ENCODE measurements at regions not wholly inside any gene's neighbourhood (a gene's known extent, or its start where the extent isn't known, plus 50 kb on each side); places are given as distances from the start of the nearest gene placed in this dataset.

DNA sequence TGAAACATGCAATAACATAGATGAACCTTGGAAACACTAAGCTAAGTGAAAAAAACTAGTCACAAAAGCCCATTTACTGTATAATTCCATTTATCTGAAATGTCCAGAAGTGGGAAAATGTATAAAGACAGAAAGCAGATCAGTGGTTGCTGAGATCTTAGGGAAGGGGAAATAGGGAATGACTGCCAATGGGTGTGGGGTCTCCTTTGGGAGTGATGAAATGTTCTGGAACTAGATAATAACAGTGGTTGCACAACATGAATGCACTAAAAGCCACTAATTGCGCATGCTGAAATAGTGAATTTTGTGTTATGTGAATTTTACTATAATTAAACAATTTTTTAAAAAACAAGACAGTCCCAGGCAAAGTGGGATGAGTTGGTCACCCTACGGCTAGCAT lies 472.8 kb downstream of the CCDC171 start:
- DNase-seq (ENCODE audit: low spot score): no peak

DNA sequence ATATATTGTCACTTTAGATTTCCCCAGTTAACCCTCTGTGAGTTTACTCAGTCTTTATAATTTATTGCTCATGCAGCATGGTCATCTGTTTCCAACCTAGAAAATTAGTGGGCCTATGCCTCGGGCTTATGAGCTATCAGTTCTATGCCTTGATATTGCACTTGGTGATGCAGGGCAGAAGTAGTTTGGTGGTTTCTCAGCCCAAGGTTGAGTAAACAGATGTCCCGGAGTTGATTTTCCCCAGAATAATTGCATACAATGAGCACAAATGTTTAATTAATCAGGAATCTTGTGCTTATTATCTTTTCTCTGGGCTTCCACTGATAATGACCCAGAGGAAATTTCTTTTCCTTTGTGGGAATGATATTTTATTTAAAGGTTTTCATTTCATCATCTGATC lies 474.0 kb downstream of the CCDC171 start:
- no peak for DNase-seq (ENCODE audit: low spot score)

DNA sequence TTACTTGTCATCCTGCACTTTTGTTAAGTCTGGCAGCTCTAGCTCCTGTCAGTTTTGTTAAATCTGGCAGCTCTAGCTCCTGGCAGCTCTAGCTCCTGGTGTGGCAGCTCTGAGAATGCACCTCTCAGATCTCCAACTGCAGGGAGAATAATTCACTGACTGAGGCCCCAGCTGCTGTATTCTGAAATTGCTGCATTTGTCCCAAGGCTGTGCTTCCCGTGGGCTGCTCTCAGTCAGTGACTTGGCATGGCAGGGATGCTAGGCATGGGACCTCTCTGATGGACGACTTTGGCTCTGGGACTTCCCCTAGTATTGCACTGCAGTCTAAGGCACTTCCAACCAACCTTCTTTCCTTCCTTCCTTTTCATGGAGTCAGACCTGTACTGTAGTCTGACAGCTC lies 475.7 kb downstream of the CCDC171 start:
- DNase-seq (ENCODE audit: low spot score): no peak

DNA sequence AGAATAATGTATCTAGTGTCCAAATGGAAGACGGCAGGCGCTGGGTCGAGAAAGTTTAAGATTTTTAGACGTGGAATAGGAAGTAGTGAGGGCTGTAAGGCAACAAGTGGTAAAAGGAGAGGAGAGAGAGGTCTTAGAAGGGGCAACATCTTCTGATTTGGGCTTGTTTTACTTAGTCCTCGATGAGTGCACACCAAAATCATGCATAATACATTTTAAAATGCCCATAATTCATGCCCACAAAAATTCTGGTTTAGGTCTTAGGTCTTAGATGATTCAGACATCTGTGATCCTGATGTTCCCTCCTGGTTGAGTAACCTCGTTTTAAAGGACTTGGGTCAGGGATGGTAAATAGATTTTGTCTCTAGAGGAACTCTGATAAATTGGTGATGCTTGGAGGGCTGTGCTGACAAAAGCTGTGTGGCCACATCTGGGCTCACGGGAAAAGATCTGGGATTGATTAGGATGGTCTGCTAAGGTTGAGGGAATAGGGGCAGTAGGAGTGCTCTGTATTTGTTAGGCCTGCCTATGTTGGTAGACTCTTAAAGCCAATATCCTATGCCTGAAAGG lies 476.3 kb downstream of the CCDC171 start:
- DNase-seq (ENCODE audit: low spot score): no peak

DNA sequence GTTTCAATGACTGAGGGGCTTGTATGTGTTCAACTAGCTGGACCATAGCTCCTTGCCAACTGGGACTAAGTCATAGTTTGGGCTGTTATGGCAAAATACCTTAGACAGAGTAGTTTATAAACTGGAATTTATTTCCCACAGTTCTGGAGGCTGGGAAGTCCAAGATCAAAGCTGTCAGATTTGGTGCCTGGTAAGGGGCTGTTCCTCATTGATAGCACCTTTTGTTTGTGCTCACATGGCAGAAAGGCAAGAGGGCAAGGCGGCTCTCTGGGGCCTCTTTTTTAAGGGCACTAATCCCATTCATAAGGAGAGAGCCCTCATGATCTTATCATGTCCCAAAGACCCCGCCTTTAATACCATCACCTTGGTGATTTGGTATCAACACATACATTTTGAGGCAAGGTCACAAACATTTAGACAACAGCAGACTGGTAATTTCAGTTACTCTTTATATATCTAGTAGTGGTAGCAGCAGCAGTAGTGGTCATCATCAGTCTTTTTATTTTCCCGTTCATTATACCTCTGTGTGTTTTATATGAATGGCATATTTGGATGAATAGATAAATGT lies 477.0 kb downstream of the CCDC171 start:
- no peak for DNase-seq (ENCODE audit: low spot score)

DNA sequence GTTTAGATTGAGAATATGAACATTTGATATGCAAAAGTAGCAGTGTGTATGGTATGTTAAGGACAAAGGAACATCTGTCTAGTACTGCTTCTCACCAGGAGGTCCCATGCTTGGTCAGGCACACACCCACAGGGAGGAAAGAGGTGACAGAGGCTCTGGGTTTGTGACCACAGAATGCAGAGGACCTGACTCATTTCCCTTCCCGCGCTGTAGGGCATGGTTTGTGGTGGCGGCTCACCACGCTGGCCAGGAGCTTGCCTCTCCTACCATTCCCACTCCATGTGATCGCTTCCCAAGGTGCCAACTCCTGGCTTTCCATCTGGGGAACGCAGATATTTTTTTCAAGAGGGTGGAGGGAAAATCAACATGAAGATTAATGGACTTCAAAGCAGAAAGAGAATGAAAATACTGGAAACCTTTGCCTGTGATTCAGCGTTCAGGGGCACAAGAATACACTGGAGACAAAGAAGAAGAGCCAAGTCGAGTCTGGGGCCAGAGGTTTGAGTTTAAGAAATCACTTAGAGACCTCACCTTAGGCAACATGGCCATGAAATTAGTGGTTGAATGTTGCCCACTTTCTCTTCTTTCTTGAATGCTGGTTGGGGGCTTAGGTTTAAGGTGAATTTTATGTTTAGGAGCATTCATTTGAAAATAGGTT lies 477.8 kb downstream of the CCDC171 start:
- DNase-seq (ENCODE audit: low spot score): peak; percentile 89

DNA sequence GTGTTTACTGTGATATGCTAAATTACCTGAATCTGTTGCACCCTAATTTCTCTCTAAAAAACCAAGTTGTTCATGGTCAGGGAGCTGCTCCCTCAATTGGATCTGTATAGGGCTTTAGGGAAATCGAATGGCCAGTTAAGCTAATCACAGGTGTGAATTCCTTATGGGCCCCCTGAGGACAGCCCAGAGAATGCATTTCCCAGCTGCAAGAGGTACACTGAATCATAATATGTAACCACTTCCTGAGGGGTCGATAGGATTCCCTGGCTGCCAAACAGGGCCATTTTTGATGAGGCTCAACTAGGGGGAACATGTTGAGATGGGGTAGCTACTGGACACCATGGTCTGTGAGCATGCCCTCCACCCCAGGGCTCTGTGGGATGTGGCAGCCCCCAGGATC lies 478.6 kb downstream of the CCDC171 start:
- no peak for DNase-seq (ENCODE audit: low spot score)

DNA sequence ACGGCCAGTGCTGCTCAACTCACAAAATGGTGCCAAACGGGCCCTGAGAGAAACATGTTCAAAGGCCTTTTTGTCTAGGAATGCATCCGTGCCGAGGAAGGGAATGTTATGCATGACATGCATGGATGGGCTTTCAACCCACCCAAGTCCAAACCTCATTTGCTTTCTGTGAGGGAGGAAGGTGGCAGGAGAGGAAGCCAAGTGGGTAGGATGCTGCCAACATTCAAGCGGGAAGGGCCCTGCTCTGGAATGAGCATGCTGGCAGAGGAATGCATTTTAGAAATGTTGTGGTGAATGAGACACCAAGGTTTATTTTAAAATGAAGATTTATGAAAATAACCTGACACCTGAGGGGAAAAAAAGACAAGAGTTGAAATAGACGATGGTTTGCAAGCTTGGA lies 479.1 kb downstream of the CCDC171 start:
- DNase-seq (ENCODE audit: low spot score): no peak

DNA sequence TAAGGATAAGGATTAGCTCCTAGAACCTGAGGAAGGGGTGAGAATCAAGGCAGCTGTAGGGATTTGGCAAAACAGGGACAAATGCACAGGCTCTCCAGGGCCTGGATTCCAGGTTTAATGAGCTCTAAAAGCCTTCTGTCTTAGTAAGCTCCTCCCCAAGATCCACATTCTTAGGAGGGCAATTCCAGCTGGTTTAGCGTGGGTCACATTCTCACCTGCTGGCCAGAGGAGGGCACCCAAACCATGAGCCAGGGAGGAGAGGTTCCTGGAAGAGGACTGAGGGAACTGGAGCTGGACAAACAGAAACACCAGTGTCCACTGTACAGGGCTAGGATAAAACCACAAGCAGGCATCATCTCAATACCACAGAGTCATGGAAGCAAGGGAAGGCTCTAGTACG lies 480.0 kb downstream of the CCDC171 start:
- no peak for DNase-seq (ENCODE audit: low spot score)

DNA sequence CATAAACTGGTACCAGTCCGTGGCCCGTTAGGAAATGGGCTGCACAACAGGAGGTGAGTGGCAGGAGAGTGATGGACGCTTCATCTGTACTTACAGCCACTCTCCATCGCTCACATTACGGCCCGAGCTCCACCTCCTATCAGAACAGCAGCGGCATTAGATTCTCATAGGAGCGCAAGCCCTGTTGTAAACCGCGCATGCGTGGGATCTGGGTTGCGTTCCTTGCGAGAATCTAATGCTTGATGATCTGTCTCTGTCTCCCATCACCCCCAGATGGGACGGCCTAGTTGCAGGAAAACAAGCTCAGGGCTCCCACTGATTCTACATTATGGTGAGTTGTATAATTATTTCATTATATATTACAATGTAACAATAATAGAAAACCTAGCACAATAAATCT lies 480.4 kb downstream of the CCDC171 start:
- no peak for DNase-seq (ENCODE audit: low spot score)

DNA sequence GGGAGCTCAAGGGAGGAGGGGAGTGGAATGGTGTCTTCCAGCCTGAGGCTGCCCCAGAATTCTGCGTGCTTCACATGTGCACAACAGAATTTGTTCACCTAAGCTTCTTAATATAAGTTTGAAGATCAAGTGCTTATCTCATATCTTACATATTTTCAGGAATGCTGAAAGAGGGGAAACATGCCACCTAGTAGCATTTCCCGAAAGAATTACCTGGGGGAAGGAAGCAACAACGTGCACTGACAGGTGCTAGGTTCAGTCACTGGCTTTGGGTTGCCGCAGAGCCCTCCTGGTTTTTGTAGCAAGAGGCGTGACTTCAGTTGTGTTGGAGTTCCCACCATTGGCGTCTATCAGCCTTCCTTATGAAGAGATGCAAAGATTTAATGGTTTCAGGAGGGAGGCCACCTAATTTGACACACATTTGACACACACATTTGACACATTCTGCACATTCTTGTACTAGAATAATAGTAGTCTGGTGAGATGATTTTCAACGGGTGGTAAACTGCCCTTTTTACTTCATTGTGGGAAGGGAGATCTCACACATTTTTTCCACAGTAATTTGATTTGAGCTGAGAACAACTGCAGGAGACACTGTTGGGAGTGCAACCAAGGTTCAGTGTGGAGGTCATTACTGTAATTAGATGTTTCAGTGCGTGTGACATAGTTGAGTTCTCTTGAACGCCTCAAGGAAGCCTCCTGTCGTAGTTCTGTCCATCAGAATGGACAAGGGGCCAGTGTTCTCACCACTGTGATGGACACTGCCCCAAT lies 481.3 kb downstream of the CCDC171 start:
- no peak for DNase-seq (ENCODE audit: low spot score)

DNA sequence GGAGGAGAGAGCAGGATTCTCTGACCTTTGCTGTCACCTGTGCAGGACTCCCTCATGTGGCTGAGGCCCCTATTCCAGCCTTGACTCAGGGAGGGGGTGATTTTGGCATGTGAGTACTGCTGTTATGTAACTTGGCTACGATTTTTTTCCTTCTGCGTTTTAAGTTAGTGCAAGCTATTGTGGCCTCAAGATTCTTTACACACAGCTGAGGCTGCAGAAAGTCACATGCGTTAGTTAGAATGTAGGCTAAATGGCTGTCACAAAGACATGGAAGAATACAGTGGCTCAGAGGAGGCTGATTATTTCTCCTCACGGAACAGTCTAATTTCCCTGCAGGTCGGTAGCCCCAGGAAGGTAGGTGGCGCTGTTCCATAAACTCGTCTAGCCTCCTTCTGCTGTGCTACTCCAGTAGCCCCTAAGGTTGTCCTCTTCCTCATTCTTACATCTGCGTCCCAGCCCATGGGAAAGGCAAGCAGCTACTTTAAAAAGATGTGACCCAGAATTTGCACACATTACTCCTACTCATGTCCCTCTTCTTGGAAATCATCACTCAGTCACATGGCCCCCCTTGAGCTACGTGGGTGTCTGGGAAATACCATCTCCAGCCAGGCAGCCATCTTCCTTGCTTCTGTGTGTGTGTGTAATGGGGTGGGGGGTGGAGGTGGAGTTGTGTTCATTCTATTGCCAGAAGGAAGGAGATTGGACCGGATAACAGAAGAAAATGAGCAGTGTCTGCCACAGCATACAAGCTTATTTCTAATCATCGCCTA lies 486.6 kb downstream of the CCDC171 start:
- peak; percentile 17 for DNase-seq (ENCODE audit: low spot score)

DNA sequence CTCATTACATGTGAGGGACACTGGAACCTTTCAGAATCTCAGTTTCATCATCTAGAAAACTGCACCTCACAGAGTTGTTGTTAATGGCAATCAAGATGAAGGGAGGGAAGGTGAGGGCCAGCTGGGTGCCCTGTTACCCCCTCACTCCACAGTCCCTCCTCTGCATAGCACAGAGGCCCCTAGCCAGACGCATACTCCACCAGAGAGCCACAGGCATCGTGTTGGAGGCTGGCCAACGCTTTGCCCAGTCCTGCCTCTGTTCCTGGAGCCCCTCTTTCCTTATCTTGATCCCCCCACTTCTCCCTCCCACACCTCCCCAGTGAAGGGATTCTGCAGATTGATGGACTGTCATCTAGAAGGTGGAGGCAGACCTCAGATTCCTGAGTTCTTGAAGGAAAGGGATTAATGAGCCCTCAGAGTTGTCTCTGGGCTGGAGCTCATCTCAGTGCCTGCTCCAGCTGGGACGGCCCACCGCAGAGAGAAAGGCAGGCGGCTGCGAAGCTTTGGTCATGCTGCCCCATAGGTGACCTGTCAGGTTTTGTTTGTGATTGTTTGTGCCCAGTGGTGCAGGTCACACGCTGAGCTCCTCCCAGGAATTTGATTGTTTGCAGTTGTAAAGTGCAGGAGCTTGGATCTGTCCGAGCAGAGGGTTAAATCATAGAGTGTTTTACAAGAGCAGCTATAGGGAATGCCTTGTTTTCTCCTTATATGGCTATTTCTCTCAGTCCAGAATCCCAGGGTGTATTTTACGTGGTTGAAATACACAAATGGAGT lies 487.3 kb downstream of the CCDC171 start:
- peak; percentile 24 for DNase-seq (ENCODE audit: low spot score)

DNA sequence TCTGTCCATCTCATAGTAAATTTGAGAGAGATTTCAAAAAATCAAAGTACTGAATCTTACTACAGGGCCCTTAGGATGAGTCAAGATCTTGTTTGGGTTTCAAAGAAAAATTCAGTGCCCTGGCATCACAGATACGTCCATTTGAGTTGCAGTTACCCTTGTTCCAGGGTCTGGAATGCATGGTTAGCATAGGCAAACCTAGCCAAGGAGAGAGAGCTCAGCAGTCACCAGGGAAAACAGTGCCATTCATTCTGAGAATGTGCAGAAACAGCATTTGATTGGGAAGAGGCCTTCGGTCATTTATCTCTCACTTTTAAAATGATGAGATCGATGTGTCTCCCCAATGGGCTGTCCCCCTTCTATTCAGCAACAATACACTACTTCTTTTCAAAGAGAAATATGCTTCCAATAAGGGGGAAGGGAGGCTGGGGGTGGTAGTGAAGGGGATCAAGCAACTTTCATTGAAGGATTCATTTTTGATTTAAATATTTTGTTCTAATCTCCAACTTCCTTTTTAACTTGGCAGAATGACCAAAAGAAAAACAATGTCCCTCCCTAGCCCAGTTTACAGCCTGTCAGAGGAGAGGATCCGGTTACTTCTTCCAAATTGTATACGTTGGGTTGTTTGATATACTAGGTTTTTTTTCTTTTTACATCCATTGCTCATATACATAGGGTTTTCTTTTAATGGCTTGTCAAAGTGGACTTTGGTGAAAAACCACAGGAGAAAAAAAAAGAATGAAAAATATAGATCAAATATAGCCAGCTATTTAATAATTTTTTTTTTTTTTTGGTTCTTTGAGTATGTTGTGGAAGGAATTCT lies 491.1 kb downstream of the CCDC171 start:
- DNase-seq (ENCODE audit: low spot score): no peak

DNA sequence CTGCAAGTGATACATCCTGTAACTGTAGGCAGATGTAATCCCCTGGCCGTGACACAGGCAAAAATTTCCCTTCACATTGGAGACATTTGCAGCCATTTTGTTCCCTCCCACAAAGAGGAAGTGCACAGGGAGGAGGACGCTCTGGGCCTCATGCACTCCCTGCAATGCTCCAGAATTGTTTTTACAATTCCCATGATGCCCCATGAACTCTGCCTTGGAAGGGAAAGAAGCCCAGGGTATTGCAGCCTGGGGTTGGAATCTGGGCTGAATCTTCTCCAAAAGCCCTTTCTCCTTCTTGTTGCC lies 491.7 kb downstream of the CCDC171 start:
- no peak for DNase-seq (ENCODE audit: low spot score)

DNA sequence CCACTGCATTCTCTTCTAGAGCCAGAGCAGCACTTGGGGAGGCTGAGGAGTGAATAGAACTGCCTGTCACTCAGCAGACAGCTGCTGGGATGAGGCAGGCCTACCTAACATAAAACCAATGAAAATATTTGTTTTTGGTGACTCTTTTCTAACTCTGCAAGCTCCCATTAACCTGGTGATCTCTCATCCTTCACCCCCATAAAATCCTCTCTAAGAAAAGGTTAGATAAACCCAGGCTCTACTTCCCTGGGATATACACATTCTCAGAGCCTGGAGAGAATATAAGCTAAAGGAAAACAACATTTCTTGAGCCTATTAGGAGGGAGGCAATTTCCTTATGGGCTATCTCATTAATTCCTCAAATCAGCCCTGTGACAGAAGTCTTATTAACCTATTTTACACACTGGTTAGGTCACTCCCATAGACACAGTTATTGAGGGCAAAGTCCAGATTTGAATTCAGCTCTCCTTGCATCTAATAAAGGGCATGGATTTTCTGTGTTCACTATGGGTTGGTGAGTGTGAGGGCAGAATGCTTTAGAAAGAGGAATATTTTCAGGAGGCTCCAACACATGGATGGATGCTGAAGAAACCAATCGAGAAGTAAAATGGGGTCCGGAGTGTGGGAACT lies 492.9 kb downstream of the CCDC171 start:
- peak; percentile 20 for DNase-seq (ENCODE audit: low spot score)

DNA sequence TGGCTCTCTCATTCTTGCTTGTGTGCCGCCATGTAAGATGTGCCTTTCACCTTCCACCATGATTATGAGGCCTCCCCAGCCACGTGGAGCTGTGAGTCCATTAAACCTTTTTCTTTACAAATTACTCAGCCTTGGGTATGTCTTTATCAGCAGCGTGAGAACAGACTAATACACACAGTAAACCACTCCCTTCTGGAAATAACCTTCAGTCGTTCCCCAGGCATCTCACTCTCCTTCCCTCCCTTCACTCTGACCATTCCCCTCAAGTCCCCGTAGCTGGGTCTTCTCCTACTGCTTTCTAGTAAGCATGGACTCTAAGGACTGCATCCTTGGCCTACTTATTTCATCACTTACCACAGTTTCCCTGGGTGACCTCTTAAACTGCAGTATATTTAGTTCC lies 493.9 kb downstream of the CCDC171 start:
- DNase-seq (ENCODE audit: low spot score): no peak

DNA sequence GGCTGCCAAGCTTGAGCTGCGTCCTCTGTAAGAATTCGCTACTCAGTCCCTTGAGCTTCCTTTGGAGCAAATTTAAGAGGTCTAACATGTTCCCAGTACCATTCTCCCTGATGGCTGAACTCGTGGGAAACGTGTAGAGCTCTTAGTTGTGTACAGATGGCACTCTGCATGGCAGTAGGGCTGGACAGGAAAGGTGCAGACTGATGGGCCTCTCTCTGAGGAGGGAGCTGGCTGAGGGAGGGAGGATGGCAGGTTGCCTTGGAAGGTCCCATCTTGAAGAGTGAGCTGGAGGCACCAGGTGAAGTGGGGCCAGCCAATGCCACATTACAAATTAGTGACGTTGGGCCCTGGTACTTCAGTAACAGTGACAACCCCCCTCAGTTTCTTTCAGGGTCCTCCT lies 495.3 kb downstream of the CCDC171 start:
- no peak for DNase-seq (ENCODE audit: low spot score)

DNA sequence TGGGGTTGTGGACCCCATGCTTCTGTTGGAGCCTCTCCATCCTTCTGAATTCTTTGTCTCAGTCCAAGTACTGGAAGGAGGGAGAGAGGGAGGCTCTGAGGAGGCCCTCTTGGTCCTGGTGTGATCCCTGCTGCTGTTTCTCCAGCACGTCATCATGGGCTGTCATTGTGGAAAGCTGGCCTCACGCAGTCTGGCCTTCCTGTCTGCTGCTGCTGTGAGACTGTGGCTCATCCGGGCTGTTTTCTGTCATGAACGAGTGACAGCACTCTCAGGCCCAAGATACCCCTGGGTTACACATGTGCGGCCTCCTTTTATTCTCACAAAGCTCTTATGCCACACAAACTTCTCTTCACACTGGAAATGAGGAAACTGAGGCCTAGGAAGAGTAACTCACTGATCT lies 499.3 kb downstream of the CCDC171 start:
- DNase-seq (ENCODE audit: low spot score): no peak

DNA sequence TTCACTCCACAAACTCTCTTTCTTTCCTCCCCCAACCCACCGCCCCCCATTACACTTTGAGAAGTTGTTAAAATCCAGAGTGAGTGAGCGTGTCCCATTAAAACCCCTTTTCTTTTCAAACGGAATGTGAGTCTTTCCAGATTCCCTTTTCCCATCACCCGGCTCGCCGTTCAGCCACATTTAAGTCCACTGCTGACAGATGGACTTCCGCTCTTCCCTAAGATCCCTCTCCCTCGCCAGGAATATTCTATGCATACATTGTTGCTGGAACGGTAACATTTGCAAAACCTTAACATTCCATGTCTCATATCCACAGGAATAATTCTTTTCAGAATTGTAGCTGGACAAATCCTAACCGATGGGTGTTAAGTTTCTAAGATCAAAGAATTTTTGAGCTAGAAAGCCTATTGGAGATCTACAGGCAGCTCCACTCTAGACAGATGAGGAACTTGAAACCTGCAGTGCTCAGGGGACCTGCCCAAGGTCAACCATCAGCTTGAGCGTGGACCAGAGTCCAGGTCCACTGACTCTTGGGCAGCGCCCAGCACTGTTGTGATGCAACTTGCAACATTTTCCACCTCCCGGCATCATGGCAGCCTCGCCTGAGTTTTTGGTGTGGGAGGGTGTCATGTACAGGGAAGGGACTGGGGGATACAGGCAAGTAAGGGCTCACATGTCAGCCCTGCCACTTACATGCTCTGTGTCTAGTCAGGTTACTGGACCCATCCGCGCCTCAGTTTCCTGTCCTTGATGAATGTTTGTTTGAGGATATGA lies 500.1 kb downstream of the CCDC171 start:
- DNase-seq (ENCODE audit: low spot score): no peak
